B cell (primary cell): ENCODE measurements at regions not wholly inside any gene's neighbourhood (a gene's known extent, or its start where the extent isn't known, plus 50 kb on each side); places are given as distances from the start of the nearest gene placed in this dataset.

Experiments used
- EZH2 ChIP-seq: IDR thresholded peaks from 2 replicates; pipeline ENCODE4 v1.6.1; 2012; ENCODE audit warnings: borderline replicate concordance, low read depth, mild to moderate bottlenecking, moderate library complexity, low read length; ENCODE audit not compliant: insufficient read depth, poor library complexity, severe bottlenecking
- TF ChIP-seq, protein P1 (sequence below): fragments of 200-600 bp; IDR thresholded peaks from one replicate; pipeline ENCODE4 v1.8.0; 2022; ENCODE audit warnings: antibody characterized with exemption, mild to moderate bottlenecking

DNA sequence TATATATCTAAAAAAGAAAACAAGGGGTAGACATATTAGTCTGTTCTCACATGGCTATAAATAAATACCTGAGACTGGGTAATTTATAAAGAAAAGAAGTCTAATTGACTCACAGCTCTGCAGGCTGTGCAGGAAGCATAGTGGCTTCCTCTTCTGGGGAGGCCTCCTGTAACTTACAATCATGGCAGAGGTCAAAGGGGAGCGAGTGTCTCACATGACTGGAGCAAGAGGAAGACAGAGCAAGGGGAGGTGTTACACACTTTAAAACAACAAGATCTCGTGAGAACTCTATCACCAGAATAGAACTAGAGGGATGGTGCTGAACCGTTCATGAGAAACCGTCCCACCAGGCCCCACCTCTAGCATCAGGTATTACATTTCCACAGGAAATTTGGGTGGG lies 616.8 kb downstream of the TLE4 start:
- TF ChIP-seq, protein P1, sequence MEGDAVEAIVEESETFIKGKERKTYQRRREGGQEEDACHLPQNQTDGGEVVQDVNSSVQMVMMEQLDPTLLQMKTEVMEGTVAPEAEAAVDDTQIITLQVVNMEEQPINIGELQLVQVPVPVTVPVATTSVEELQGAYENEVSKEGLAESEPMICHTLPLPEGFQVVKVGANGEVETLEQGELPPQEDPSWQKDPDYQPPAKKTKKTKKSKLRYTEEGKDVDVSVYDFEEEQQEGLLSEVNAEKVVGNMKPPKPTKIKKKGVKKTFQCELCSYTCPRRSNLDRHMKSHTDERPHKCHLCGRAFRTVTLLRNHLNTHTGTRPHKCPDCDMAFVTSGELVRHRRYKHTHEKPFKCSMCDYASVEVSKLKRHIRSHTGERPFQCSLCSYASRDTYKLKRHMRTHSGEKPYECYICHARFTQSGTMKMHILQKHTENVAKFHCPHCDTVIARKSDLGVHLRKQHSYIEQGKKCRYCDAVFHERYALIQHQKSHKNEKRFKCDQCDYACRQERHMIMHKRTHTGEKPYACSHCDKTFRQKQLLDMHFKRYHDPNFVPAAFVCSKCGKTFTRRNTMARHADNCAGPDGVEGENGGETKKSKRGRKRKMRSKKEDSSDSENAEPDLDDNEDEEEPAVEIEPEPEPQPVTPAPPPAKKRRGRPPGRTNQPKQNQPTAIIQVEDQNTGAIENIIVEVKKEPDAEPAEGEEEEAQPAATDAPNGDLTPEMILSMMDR = no peak
- TF ChIP-seq EZH2 = no peak
